H1 (cell line): ENCODE measurements at regions not wholly inside any gene's neighbourhood (a gene's known extent, or its start where the extent isn't known, plus 50 kb on each side); places are given as distances from the start of the nearest gene placed in this dataset.

ENCODE experiments used
- CHD7 ChIP-seq: fragments of 300-600 bp; sonication (generic); IDR thresholded peaks from 2 replicates; pipeline ENCODE4 v1.7.1; 2012; ENCODE audit warnings: low read length, moderate library complexity, mild to moderate bottlenecking, inconsistent platforms; ENCODE audit not compliant: insufficient replicate concordance
- EGR1 ChIP-seq: IDR thresholded peaks from 2 replicates; pipeline ENCODE4 v1.6.1; 2011; ENCODE audit warnings: low read depth, low read length, borderline replicate concordance
- EP300 ChIP-seq, 2 experiments: IDR thresholded peaks; 1 replicate in 1 of 2; 2 replicates in 1 of 2; pipeline ENCODE4 v1.6.1; 2011 to 2012; ENCODE audit warnings: low read depth in 2 of 2, low read length in 2 of 2, mild to moderate bottlenecking in 2 of 2, borderline replicate concordance in 1 of 2, inconsistent platforms in 1 of 2, moderate library complexity in 1 of 2
- SAP30 ChIP-seq: fragments of 300-600 bp; sonication (generic); IDR thresholded peaks from 2 replicates; pipeline ENCODE4 v1.7.1; 2012; ENCODE audit warnings: low read length, moderate library complexity, mild to moderate bottlenecking, inconsistent platforms; ENCODE audit not compliant: insufficient read depth, insufficient replicate concordance
- SIRT6 ChIP-seq: IDR thresholded peaks from one replicate; pipeline ENCODE4 v1.7.1; 2012; ENCODE audit warnings: low read length, inconsistent platforms
- SP1 ChIP-seq: IDR thresholded peaks from 2 replicates; pipeline ENCODE4 v1.6.1; 2011; ENCODE audit warnings: low read depth, low read length
- TBP ChIP-seq: IDR thresholded peaks from 2 replicates; pipeline ENCODE4 v1.6.1; 2011; ENCODE audit warnings: low read depth, low read length, improper control_type of control experiment
- YY1 ChIP-seq: IDR thresholded peaks from 2 replicates; pipeline ENCODE4 v1.6.1; 2011; ENCODE audit warnings: low read depth, mild to moderate bottlenecking, low read length
- TF ChIP-seq, protein P1 (sequence below): IDR thresholded peaks from 2 replicates; pipeline ENCODE4 v1.6.1; 2011; ENCODE audit warnings: low read depth, mild to moderate bottlenecking, low read length; ENCODE audit not compliant: insufficient read depth

DNA sequence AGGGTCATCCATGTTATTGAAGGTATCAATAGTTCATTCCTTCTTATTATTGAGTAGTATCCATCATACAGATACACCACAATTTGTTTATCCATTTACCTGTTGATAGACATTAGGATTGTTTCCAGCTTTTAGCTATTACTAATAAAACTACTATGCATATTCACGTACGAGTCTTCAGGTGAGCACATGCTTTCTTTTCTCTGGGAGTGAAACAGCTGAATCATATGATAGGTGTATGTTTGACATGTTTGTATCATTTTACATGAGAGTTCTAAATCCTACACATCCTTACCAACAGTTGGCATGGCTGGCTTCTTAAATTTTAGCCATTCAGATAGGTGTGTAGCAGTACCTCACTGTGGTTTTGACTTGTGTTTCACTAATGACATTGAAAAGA lies 556.6 kb upstream of the DIPK2B start (continued):
- TF ChIP-seq CHD7 (no peak), EP300 (IDR thresholded peaks at IDR 0.05; ENCODE audit: borderline replicate concordance in 1 of 2, low read depth in 2 of 2, low read length in 2 of 2) (no peak), SIRT6 (no peak), TBP (no peak), SAP30 (no peak), SP1 (no peak), YY1 (no peak), EGR1 (no peak)
- TF ChIP-seq, protein P1, sequence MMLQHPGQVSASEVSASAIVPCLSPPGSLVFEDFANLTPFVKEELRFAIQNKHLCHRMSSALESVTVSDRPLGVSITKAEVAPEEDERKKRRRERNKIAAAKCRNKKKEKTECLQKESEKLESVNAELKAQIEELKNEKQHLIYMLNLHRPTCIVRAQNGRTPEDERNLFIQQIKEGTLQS: no peak
